Tibial nerve (tissue), 4 donors: ENCODE measurements at regions not wholly inside any gene's neighbourhood (a gene's known extent, or its start where the extent isn't known, plus 50 kb on each side); places are given as distances from the start of the nearest gene placed in this dataset.
A peak's percentile ranks its signal among the peaks of the same experiment; 100 is the strongest.

ENCODE experiments used
- CTCF ChIP-seq, 5 experiments: fragments of 200-600 bp in 3 of 5; fragments of 450-650 bp in 2 of 5; sonication (generic) in 3 of 5; IDR thresholded peaks; one replicate each; pipeline ENCODE4 v1.5.1; 2016 to 2019; ENCODE audit warnings: antibody characterized with exemption in 5 of 5, mild to moderate bottlenecking in 3 of 5, moderate library complexity in 2 of 5
- EP300 ChIP-seq, 2 donors: sonication (generic); formaldehyde crosslinking; IDR thresholded peaks; one replicate each; pipeline ENCODE4 v1.6.1; 2017; ENCODE audit warnings: antibody characterized with exemption in 2 of 2, mild to moderate bottlenecking in 1 of 2
- POLR2A ChIP-seq, 2 donors: fragments of 450-650 bp; IDR thresholded peaks; one replicate each; pipeline ENCODE4 v1.6.1; 2017; ENCODE audit warnings: antibody characterized with exemption in 2 of 2, mild to moderate bottlenecking in 2 of 2, moderate library complexity in 2 of 2

- TF ChIP-seq CTCF (IDR thresholded peaks at IDR 0.05) (no peak), POLR2A (IDR thresholded peaks at IDR 0.05) (no peak), EP300 (IDR thresholded peaks at IDR 0.05) (peak in 1 of 2 donors; percentile 11)
Observed at GRCh38 chr12:47356129-47356700, 276.5 kb upstream of the AMIGO2 start.
